ENCODE measurements at regions not wholly inside any gene's neighbourhood (a gene's known extent, or its start where the extent isn't known, plus 50 kb on each side); places are given as distances from the start of the nearest gene placed in this dataset.

DNA sequence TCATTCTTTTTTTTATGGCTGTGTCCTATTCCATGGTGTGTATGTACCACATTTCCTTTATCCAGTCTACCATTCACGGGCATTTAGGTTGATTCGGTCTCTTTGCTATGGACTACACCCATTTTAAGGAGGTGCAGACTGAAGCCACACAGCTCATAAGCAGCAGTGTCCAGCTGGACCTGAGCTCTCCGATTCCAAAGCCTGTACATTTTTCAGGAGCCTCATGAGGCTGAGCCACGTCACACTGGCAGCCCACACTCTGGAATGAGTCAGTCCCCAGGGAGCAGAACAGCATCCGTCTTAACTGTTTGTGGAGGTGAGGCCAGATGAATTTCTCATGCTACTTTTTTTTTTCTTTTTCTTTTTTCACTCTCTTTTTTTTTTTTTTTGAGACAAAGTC, 116.1 kb downstream of the C16orf95 start:
- Mint-ChIP-seq H3K36me3 (ENCODE audit: low read depth) (no peaks in the 10 kb centered on the region), H3K4me3 (no peak overlapping the region), H3K27me3 (ENCODE audit: low read depth, poor library complexity) (peaks cover 13% of the 10 kb centered on the region), H3K9me3 (no peaks in the 10 kb centered on the region), H3K4me1 (peaks cover 33% of the 10 kb centered on the region), H3K27ac (no peak overlapping the region)
- no peak for DNase-seq
- TF ChIP-seq, protein P1, sequence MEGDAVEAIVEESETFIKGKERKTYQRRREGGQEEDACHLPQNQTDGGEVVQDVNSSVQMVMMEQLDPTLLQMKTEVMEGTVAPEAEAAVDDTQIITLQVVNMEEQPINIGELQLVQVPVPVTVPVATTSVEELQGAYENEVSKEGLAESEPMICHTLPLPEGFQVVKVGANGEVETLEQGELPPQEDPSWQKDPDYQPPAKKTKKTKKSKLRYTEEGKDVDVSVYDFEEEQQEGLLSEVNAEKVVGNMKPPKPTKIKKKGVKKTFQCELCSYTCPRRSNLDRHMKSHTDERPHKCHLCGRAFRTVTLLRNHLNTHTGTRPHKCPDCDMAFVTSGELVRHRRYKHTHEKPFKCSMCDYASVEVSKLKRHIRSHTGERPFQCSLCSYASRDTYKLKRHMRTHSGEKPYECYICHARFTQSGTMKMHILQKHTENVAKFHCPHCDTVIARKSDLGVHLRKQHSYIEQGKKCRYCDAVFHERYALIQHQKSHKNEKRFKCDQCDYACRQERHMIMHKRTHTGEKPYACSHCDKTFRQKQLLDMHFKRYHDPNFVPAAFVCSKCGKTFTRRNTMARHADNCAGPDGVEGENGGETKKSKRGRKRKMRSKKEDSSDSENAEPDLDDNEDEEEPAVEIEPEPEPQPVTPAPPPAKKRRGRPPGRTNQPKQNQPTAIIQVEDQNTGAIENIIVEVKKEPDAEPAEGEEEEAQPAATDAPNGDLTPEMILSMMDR (IDR thresholded peaks at IDR 0.05) = no peak

DNA sequence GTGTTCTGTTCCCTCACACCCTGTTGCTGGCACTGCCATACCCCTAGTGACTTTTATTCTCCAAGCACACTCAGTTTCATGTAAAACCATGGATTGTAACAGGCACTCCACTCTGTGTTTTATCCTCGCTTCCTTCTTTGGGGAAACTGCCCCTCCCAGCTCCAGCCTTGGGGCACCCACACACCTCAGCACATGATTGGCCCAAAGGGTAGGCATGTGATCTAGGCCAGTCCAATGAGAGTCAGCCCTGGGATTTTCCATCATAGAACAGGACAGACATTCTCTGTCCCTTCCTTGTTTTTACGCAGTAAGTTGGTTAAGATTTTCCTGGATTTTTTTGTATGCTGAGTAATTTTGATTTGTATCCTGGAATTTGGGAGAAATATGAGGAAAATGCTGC, 115.4 kb downstream of the C16orf95 start:
- H3K9me3 Mint-ChIP-seq = no peaks in the 10 kb centered on the region
- no peaks in the 10 kb centered on the region for H3K36me3 Mint-ChIP-seq (ENCODE audit: low read depth)
- TF ChIP-seq, protein P1 (IDR thresholded peaks at IDR 0.05) = no peak
- peak overlapping the region; percentile 70 for H3K27ac Mint-ChIP-seq
- peaks cover 38% of the 10 kb centered on the region for H3K4me1 Mint-ChIP-seq
- no peak overlapping the region for H3K4me3 Mint-ChIP-seq
- DNase-seq = no peak
- H3K27me3 Mint-ChIP-seq (ENCODE audit: low read depth, poor library complexity) = peaks cover 13% of the 10 kb centered on the region

DNA sequence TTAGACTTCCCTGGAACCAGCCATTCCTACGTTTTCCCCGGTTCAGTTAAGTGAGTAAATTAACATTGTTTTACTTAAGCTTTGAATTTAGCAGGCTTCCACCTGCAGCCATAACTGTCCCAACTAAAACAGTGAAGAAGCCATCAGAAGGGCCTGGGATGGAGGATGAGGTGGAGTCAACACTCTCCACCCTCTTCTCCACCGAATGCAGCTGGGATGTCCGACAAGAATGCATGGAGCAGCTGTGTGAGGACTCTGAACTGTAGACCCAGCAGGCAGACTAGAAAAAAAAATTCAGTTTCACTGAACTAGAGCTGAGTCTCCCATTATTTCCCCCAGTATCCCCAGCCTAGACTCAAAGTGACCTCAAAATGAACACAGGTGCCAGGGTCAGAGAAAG, 114.8 kb downstream of the C16orf95 start:
- Mint-ChIP-seq H3K27me3 (ENCODE audit: low read depth, poor library complexity) (peaks cover 17% of the 10 kb centered on the region), H3K4me1 (peaks cover 44% of the 10 kb centered on the region), H3K4me3 (no peak overlapping the region), H3K9me3 (no peaks in the 10 kb centered on the region), H3K36me3 (ENCODE audit: low read depth) (no peaks in the 10 kb centered on the region), H3K27ac (no peak overlapping the region)
- TF ChIP-seq, protein P1 (IDR thresholded peaks at IDR 0.05) = no peak
- no peak for DNase-seq

DNA sequence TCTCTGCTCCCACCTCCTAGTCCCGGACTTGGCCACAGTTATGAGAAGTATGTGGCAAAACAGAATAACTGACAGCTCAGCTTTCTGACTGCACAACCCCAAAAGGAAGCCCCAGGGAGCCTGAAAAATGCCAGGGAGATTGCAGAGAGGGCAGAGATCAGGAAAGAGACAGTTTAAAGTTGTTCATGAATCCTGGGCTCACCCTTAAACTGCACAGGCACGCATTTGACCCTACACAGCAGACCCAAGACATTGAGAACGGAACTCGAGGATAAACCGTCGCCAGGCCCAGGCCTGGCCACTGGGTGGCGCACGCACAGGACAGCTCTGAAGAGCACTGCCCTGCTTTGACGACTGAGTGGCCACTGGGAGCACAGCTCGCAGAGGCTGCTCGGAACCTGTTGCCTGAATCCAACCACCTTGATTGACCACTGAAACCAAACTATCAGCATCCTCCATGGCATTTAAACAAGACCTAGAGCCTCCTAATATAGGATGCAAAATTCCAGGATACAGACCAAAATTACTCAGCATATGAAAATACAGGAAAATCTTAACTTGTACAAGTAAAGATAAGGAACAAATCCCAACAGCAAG, 114.0 kb downstream of the C16orf95 start:
- Mint-ChIP-seq H3K9me3 (no peaks in the 10 kb centered on the region), H3K4me3 (no peak overlapping the region), H3K36me3 (ENCODE audit: low read depth) (no peaks in the 10 kb centered on the region), H3K4me1 (peaks cover 43% of the 10 kb centered on the region), H3K27me3 (ENCODE audit: low read depth, poor library complexity) (peaks cover 15% of the 10 kb centered on the region), H3K27ac (no peak overlapping the region)
- TF ChIP-seq, protein P1 (IDR thresholded peaks at IDR 0.05) = peak; percentile 88
- peak; percentile 84 for DNase-seq

DNA sequence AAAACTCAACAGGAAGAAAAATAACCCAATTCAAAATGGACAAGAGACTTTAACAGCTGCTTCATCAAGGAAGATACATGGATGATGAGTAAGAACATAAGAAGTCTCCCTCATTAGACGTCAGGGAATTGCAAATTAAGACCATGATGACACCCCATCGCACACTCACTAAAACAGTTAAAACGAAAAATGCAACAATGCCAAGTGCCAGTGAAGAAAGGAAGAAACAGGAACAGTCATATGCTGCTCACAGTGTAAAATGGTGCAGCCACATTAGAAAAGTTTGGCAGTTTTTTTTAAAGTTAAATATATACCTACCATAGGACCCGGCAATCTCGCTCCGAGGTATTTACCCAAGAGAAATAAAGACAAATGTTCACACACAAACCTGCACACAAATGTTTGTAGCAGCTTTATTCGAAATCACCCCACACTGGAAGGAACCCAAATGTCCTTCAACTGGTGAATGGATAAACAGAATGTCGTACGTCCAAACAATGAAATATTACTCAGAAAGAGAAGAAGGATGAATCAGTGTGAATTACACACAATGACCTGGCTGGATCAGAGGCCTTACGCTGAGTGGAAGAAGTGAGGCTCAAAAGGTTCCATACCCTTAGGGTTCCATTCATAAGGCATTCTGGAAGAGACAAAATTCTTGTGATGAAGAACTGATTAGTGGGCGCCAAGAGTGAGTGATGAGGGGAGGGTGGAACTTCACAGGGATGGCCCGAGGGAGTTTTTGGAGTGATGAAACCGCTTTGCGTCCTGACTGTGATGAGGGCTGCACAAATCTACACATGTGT, 110.3 kb downstream of the C16orf95 start:
- peaks cover 13% of the 10 kb centered on the region for H3K27me3 Mint-ChIP-seq (ENCODE audit: low read depth, poor library complexity)
- no peak overlapping the region for H3K4me3 Mint-ChIP-seq
- H3K36me3 Mint-ChIP-seq (ENCODE audit: low read depth) = no peaks in the 10 kb centered on the region
- H3K9me3 Mint-ChIP-seq = no peaks in the 10 kb centered on the region
- peaks cover 27% of the 10 kb centered on the region for H3K4me1 Mint-ChIP-seq
- TF ChIP-seq, protein P1 (IDR thresholded peaks at IDR 0.05) = no peak
- H3K27ac Mint-ChIP-seq = no peak overlapping the region
- DNase-seq = no peak

Data from nephron progenitor cell (in vitro differentiated cells).